Stimulated activated CD4-positive, alpha-beta T cell treated with anti-CD3 and anti-CD28 coated beads, Interleukin-2, amount 100 ng/mL, for 48 hours (primary cell): ENCODE measurements at regions not wholly inside any gene's neighbourhood (a gene's known extent, or its start where the extent isn't known, plus 50 kb on each side); places are given as distances from the start of the nearest gene placed in this dataset.

Source experiments
- DNase-seq, 2 donors: peaks; one replicate each; pipeline ENCODE4 v3.0.0-alpha.2; 2020

- no peak for DNase-seq
These were observed 686.5 kb upstream of the CDH2 start for GRCh38 chr18:28863396-28863795.

GRCh38 chr18:28858248-28858647 is 681.3 kb upstream of the CDH2 start:
- DNase-seq, result no peak

GRCh38 chr18:28855989-28856388 is 679.1 kb upstream of the CDH2 start:
- no peak for DNase-seq

- no peak for DNase-seq
These were observed 678.6 kb upstream of the CDH2 start for GRCh38 chr18:28855524-28855923.

GRCh38 chr18:28854964-28855363 is 678.0 kb upstream of the CDH2 start:
- DNase-seq, result no peak

- DNase-seq, result no peak
These were observed 670.0 kb upstream of the CDH2 start for GRCh38 chr18:28846958-28847357.

GRCh38 chr18:28837100-28837499 is 660.2 kb upstream of the CDH2 start:
- DNase-seq, result no peak

- DNase-seq, result no peak
These were observed 658.0 kb upstream of the CDH2 start for GRCh38 chr18:28834889-28835288.

GRCh38 chr18:28831908-28832307 is 655.0 kb upstream of the CDH2 start:
- DNase-seq, result no peak

- no peak for DNase-seq
These were observed 654.5 kb upstream of the CDH2 start for GRCh38 chr18:28831476-28831875.

- no peak for DNase-seq
These were observed 649.2 kb upstream of the CDH2 start for GRCh38 chr18:28826107-28826506.

- no peak for DNase-seq
These were observed 647.2 kb upstream of the CDH2 start for GRCh38 chr18:28824183-28824574.

- no peak for DNase-seq
These were observed 646.7 kb upstream of the CDH2 start for GRCh38 chr18:28823506-28824182.

- no peak for DNase-seq
These were observed 643.4 kb upstream of the CDH2 start for GRCh38 chr18:28820353-28820752.

GRCh38 chr18:28816155-28816554 is 639.2 kb upstream of the CDH2 start:
- no peak for DNase-seq

- DNase-seq, result no peak
These were observed 637.4 kb upstream of the CDH2 start for GRCh38 chr18:28814365-28814764.

GRCh38 chr18:28808373-28808772 is 631.4 kb upstream of the CDH2 start:
- DNase-seq, result no peak

- no peak for DNase-seq
These were observed 628.6 kb upstream of the CDH2 start for GRCh38 chr18:28805491-28805890.

- no peak for DNase-seq
These were observed 627.7 kb upstream of the CDH2 start for GRCh38 chr18:28804512-28805202.

- no peak for DNase-seq
These were observed 625.6 kb upstream of the CDH2 start for GRCh38 chr18:28802546-28802945.

- DNase-seq, result no peak
These were observed 624.9 kb upstream of the CDH2 start for GRCh38 chr18:28801876-28802275.

GRCh38 chr18:28794459-28795245 is 617.7 kb upstream of the CDH2 start:
- no peak for DNase-seq

- DNase-seq, result no peak
These were observed 617.0 kb upstream of the CDH2 start for GRCh38 chr18:28793901-28794300.
